K562 (cell line): ENCODE measurements at regions not wholly inside any gene's neighbourhood (a gene's known extent, or its start where the extent isn't known, plus 50 kb on each side); places are given as distances from the start of the nearest gene placed in this dataset.

Experiments used
- ATAC-seq: fragments of 200-7000 bp; cut with Tn5 transposase; 3 replicates; pipeline ENCODE4 v1.9.1; 2020; ENCODE audit warnings: moderate library complexity
- BruUV-seq: library from RNA; stranded (reverse); fragments of 400-500 nt; replicated peaks from 2 replicates; lab custom pipeline; 2021; lab: Mats Ljungman, UMichigan
- CTCF ChIA-PET: fragments of 300-600 bp; formaldehyde crosslinking; extraction: SDS; loops from one replicate; lab custom pipeline; 2021; ENCODE audit warnings: low intra/inter-chr PET ratio; lab: Yijun Ruan, JAX
- POLR2A ChIA-PET: fragments of 300-600, 350-650 bp; sonication (Branson Sonifier 250); formaldehyde crosslinking; extraction: SDS; loops from one replicate; lab custom pipeline; 2021; ENCODE audit warnings: antibody characterized with exemption, inconsistent platforms; lab: Yijun Ruan, JAX
- DNase-seq, 4 experiments: peaks; one replicate each; pipeline versions ENCODE4 v3.0.0 to v3.0.0-alpha.2; 2011 to 2018; ENCODE audit warnings: low spot score in 3 of 4, mixed read lengths in 3 of 4; ENCODE audit errors: extremely low read depth in 1 of 4
- FAIRE-seq: peaks from 2 replicates; lab custom pipeline; 2011; peaks lifted over from hg19 to GRCh38; lab: Jason Lieb, UNC
- H2AFZ ChIP-seq: 2 replicates; pipeline ENCODE4 v1.6.0; 2011; ENCODE audit warnings: low read depth, low read length, control low read depth, inconsistent platforms
- H3K27ac ChIP-seq: fragments of 200-600 bp; 3 replicates; pipeline ENCODE4 v1.8.0; 2011; ENCODE audit warnings: low read depth, mild to moderate bottlenecking, control low read depth, inconsistent platforms, low read length, moderate library complexity, mixed read lengths; ENCODE audit errors: extremely low read depth
- H3K27me3 ChIP-seq, 2 experiments: fragments of 300-600 bp in 1 of 2; 2 replicates in 1 of 2; 3 replicates in 1 of 2; pipeline versions ENCODE4 v1.6.0 to v1.8.0; 2011; ENCODE audit warnings: inconsistent platforms in 2 of 2, low read length in 2 of 2, mild to moderate bottlenecking in 1 of 2, mixed read lengths in 1 of 2, moderate library complexity in 1 of 2; ENCODE audit not compliant: control insufficient read depth in 2 of 2, insufficient read depth in 2 of 2
- H3K36me3 ChIP-seq: fragments of 300-600 bp; 3 replicates; pipeline ENCODE4 v1.8.0; 2011; ENCODE audit warnings: mild to moderate bottlenecking, low read length, inconsistent platforms; ENCODE audit not compliant: control insufficient read depth, insufficient read depth
- H3K4me1 ChIP-seq, 2 experiments: fragments of 200-600 bp in 1 of 2; replicated peaks in 1 of 2; 2 replicates in 1 of 2; 3 replicates in 1 of 2; pipeline versions ENCODE4 v1.5.1 to v1.8.0; 2011; ENCODE audit warnings: inconsistent platforms in 2 of 2, low read length in 2 of 2, mild to moderate bottlenecking in 1 of 2, mixed read lengths in 1 of 2, moderate library complexity in 1 of 2; ENCODE audit not compliant: control insufficient read depth in 2 of 2, insufficient read depth in 2 of 2
- H3K4me2 ChIP-seq: 2 replicates; pipeline ENCODE4 v1.6.1; 2011; ENCODE audit warnings: low read length, control low read depth, inconsistent platforms, mixed read lengths; ENCODE audit not compliant: insufficient read depth
- H3K4me3 ChIP-seq: fragments of 200-600 bp; sonication (generic), shearing (Covaris generic); 2 replicates; pipeline ENCODE4 v1.5.1; 2016; ENCODE audit warnings: control low read depth, inconsistent platforms
- H3K79me2 ChIP-seq: fragments of 200-600 bp; 3 replicates; pipeline ENCODE4 v1.8.0; 2011; ENCODE audit warnings: low read length, inconsistent platforms; ENCODE audit not compliant: control insufficient read depth, insufficient read depth
- H3K9ac ChIP-seq, 2 experiments: 2 replicates each; pipeline versions ENCODE4 v1.6.0 to v1.6.1; 2011; ENCODE audit warnings: low read depth in 2 of 2, low read length in 2 of 2, control low read depth in 1 of 2, inconsistent platforms in 1 of 2, mild to moderate bottlenecking in 1 of 2, mixed read lengths in 1 of 2; ENCODE audit not compliant: insufficient read depth in 1 of 2
- H3K9me1 ChIP-seq: one replicate; pipeline ENCODE4 v1.6.0; 2011; ENCODE audit warnings: inconsistent platforms, mild to moderate bottlenecking, low read length, moderate library complexity; ENCODE audit not compliant: control insufficient read depth, insufficient read depth
- H3K9me3 ChIP-seq: replicated peaks from 2 replicates; pipeline ENCODE4 v1.5.1; 2011; ENCODE audit warnings: low read depth, low read length, inconsistent platforms; ENCODE audit not compliant: control insufficient read depth, insufficient read depth
- H4K20me1 ChIP-seq: replicated peaks from 2 replicates; pipeline ENCODE4 v1.6.1; 2011; ENCODE audit warnings: low read length, inconsistent platforms, mixed read lengths; ENCODE audit not compliant: control insufficient read depth, insufficient read depth
- FOS ChIP-seq: IDR thresholded peaks from 3 replicates; pipeline ENCODE4 v1.6.1; 2011; ENCODE audit not compliant: insufficient read length; ENCODE audit errors: extremely low read depth
- FOXA3 ChIP-seq, 2 experiments: fragments of 450-650 bp in 1 of 2; sonication (generic) in 1 of 2; formaldehyde crosslinking; IDR thresholded peaks in 1 of 2; conservative IDR thresholded peaks in 1 of 2; 2 replicates each; pipeline versions ENCODE4 v1.4.0 to v1.8.0; 2020 to 2022; ENCODE audit warnings: mild to moderate bottlenecking in 2 of 2, missing genetic modification reagents in 1 of 2
- KAT2B ChIP-seq: IDR thresholded peaks from one replicate; pipeline ENCODE4 v1.6.1; 2012; ENCODE audit warnings: low read depth, mild to moderate bottlenecking, control low read depth, inconsistent platforms, low read length, moderate library complexity
- KAT8 ChIP-seq: fragments of 450-650 bp; IDR thresholded peaks from 2 replicates; pipeline ENCODE4 v1.6.1; 2016; ENCODE audit warnings: low read depth, mild to moderate bottlenecking
- MBD1 ChIP-seq: fragments of 250-450 bp; sonication (Bioruptor Pico); IDR thresholded peaks from 2 replicates; pipeline ENCODE4 v1.8.0; 2022; ENCODE audit warnings: inconsistent platforms
- POLR2AphosphoS5 ChIP-seq: IDR thresholded peaks from 2 replicates; pipeline ENCODE4 v1.6.1; 2011; ENCODE audit warnings: mild to moderate bottlenecking, low read depth, low read length, moderate library complexity; ENCODE audit not compliant: control insufficient read depth, insufficient read depth
- RCOR1 ChIP-seq, 2 experiments: IDR thresholded peaks; 2 replicates each; pipeline ENCODE4 v1.6.1; 2012; ENCODE audit warnings: low read depth in 2 of 2, low read length in 2 of 2, borderline replicate concordance in 1 of 2, improper control_type of control experiment in 1 of 2
- WGBS: fragments of 100-300 bp; shearing (Covaris generic); methylation state at CpG from one replicate; pipeline ENCODE4 v1.1.6; 2016; ENCODE audit warnings: low coverage, mixed read lengths; ENCODE audit not compliant: insufficient coverage; ENCODE audit errors: missing lambda C conversion rate; 5-methylcytosine and 5-hydroxymethylcytosine counted together
- in situ Hi-C: fragments of 300-500 bp; cut with MboI; formaldehyde crosslinking; loops from 4 replicates; pipeline ENCODE4 v1.15.0; 2018; ENCODE audit warnings: inconsistent platforms, mixed read lengths
- intact Hi-C: fragments of 100-400 bp; cut with micrococcal nuclease; formaldehyde crosslinking; loops from 2 replicates; pipeline ENCODE4 v1.14.2; 2022
- TF ChIP-seq, protein P1 (sequence below): fragments of 250-450 bp; sonication (Bioruptor Pico); IDR thresholded peaks from 2 replicates; pipeline ENCODE4 v1.5.0; 2021; ENCODE audit warnings: mild to moderate bottlenecking, moderate library complexity

- DNase-seq, result no peak
- intact Hi-C loops (no loop called here), in situ Hi-C loops (no loop called here)
- ChIA-PET CTCF (no interaction called here), POLR2A (no interaction called here)
- no peak for ATAC-seq
- no TSS peak for BruUV-seq
- H2AFZ ChIP-seq, result no peak overlapping the region
- H3K36me3 ChIP-seq, result no peaks in the 10 kb centered on the region
- H3K4me3 ChIP-seq, result no peak overlapping the region
- no peak overlapping the region for H3K9ac ChIP-seq
- H3K79me2 ChIP-seq, result no peaks in the 10 kb centered on the region
- H3K9me1 ChIP-seq, result no peaks in the 10 kb centered on the region
- no peaks in the 10 kb centered on the region for H3K27me3 ChIP-seq
- 0% methylated on average over 4 of the region's 4 CpGs for WGBS
- FAIRE-seq, result no peak
- H4K20me1 ChIP-seq, result no peaks in the 10 kb centered on the region
- no peak overlapping the region for H3K4me2 ChIP-seq
- TF ChIP-seq KAT2B, result no peak
- no peak for TF ChIP-seq RCOR1 (IDR thresholded peaks at IDR 0.05; ENCODE audit: borderline replicate concordance in 1 of 2, low read depth in 2 of 2, low read length in 2 of 2)
- no peak for TF ChIP-seq FOS
- no peak for TF ChIP-seq MBD1 (CRISPR knock-in tag)
- TF ChIP-seq, protein P1, sequence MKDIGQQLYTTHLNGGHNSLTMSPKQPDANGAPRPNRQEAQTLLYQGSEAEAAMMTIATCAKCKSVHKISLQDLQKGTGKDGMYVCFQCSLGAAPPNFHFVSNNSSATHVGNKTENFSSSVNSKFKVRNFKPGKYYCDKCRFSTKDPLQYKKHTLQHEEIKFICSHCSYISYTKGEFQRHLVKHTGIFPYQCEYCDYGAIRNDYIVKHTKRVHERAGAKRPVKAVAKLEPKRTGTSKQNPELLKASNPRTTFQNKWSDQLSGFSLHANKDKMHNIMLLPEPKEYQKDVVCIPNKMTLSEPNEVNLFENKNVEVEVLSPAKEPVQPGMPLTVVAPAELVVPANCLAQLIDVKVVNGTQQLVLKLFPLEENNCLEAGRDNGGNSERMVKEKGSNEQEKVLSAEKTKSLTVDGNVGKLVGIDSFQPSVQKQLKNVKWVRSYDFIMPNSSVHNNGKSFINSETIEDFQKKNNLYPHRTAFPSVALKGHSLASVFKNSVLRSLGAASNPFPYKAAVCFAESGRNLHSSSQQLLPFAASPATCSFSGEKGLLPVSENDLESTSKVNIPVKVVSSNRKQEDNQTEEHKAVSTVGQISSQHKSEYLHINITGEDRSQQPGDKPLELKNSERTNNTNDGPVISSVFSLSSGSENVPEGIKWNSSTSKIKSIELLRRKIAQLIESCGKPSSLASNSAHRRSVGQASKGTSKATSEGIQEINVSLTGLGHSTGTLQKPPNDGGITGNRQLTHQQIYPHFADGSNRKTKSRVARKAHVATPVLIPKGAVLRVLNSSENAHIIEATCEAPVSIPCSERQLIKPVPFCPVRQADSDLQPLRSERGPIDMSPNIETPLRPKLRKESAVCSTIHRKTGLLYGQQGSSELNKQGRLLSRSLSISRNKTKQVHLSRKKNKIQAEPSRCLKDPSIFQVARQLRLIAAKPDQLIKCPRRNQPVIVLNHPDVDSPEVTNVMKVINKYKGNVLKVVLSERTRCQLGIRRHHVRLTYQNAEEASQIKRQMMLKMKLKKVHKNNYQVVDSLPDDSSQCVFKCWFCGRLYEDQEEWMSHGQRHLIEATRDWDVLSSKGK (CRISPR knock-in tag), result no peak
- TF ChIP-seq FOXA3 (CRISPR knock-in tag; conservative IDR thresholded peaks at IDR 0.05 in 1 of 2, IDR thresholded peaks at IDR 0.05 in 1 of 2), result no peak
- no peak for TF ChIP-seq POLR2AphosphoS5
- TF ChIP-seq KAT8, result no peak
- H3K27ac ChIP-seq, result no peak overlapping the region
- peaks cover 0 to 3% of the 10 kb centered on the region in 2 experiments; a peak in 1 of 5 replicates for H3K4me1 ChIP-seq
- H3K9me3 ChIP-seq, result no peaks in the 10 kb centered on the region
Measured at GRCh38 chr4:177562163-177562562, 119.9 kb upstream of the AGA start.
